Suprapubic skin (tissue), 4 donors: ENCODE measurements at regions not wholly inside any gene's neighbourhood (a gene's known extent, or its start where the extent isn't known, plus 50 kb on each side); places are given as distances from the start of the nearest gene placed in this dataset.
A peak's percentile ranks its signal among the peaks of the same experiment; 100 is the strongest.

ENCODE experiments used
- DNase-seq, 2 donors: peaks; one replicate each; pipeline ENCODE4 v3.0.0-alpha.2; 2019; ENCODE audit warnings: low spot score in 2 of 2
- H3K27ac ChIP-seq: fragments of 200-600 bp; sonication (generic); one replicate; pipeline ENCODE4 v1.5.1; 2019
- H3K27me3 ChIP-seq: fragments of 200-600 bp; sonication (generic); one replicate; pipeline ENCODE4 v1.5.1; 2019
- H3K36me3 ChIP-seq: fragments of 200-600 bp; sonication (generic); one replicate; pipeline ENCODE4 v1.5.1; 2019
- H3K4me1 ChIP-seq: fragments of 200-600 bp; sonication (generic); one replicate; pipeline ENCODE4 v1.5.1; 2019
- H3K4me3 ChIP-seq: fragments of 200-600 bp; sonication (generic); one replicate; pipeline ENCODE4 v1.5.1; 2019; ENCODE audit warnings: mild to moderate bottlenecking
- H3K9me3 ChIP-seq: fragments of 200-600 bp; sonication (generic); one replicate; pipeline ENCODE4 v1.5.1; 2019
- EP300 ChIP-seq: sonication (generic); formaldehyde crosslinking; IDR thresholded peaks from one replicate; pipeline ENCODE4 v1.6.1; 2017; ENCODE audit warnings: antibody characterized with exemption
- POLR2A ChIP-seq, 2 donors: fragments of 450-650 bp; IDR thresholded peaks; one replicate each; pipeline ENCODE4 v1.6.1; 2017; ENCODE audit warnings: antibody characterized with exemption in 2 of 2, mild to moderate bottlenecking in 2 of 2, moderate library complexity in 2 of 2
- POLR2AphosphoS5 ChIP-seq, 3 donors: sonication (generic); formaldehyde crosslinking; IDR thresholded peaks; one replicate each; pipeline ENCODE4 v1.6.1; 2017; ENCODE audit warnings: antibody characterized with exemption in 3 of 3
- WGBS: methylation state at CpG from one replicate; pipeline ENCODE4 v1.1.5; 2018; 5-methylcytosine and 5-hydroxymethylcytosine counted together
- TF ChIP-seq, protein P1 (sequence below), 2 donors: fragments of 200-600 bp in 1 of 2; fragments of 450-650 bp in 1 of 2; sonication (generic) in 1 of 2; IDR thresholded peaks; one replicate each; pipeline ENCODE4 v1.5.1; 2016 to 2019; ENCODE audit warnings: antibody characterized with exemption in 2 of 2, mild to moderate bottlenecking in 1 of 2, moderate library complexity in 1 of 2

GRCh38 chr1:234680331-234680904 lies 70.4 kb upstream of the IRF2BP2 start:
- Histone ChIP-seq H3K27ac (no peak overlapping the region), H3K9me3 (no peaks in the 10 kb centered on the region), H3K36me3 (no peaks in the 10 kb centered on the region), H3K4me3 (no peak overlapping the region), H3K27me3 (no peaks in the 10 kb centered on the region), H3K4me1 (peaks cover 21% of the 10 kb centered on the region)
- WGBS = 98% methylated on average over 8 of the region's 8 CpGs
- DNase-seq = no peak
- no peak for TF ChIP-seq POLR2AphosphoS5 (IDR thresholded peaks at IDR 0.05)
- TF ChIP-seq, protein P1, sequence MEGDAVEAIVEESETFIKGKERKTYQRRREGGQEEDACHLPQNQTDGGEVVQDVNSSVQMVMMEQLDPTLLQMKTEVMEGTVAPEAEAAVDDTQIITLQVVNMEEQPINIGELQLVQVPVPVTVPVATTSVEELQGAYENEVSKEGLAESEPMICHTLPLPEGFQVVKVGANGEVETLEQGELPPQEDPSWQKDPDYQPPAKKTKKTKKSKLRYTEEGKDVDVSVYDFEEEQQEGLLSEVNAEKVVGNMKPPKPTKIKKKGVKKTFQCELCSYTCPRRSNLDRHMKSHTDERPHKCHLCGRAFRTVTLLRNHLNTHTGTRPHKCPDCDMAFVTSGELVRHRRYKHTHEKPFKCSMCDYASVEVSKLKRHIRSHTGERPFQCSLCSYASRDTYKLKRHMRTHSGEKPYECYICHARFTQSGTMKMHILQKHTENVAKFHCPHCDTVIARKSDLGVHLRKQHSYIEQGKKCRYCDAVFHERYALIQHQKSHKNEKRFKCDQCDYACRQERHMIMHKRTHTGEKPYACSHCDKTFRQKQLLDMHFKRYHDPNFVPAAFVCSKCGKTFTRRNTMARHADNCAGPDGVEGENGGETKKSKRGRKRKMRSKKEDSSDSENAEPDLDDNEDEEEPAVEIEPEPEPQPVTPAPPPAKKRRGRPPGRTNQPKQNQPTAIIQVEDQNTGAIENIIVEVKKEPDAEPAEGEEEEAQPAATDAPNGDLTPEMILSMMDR (IDR thresholded peaks at IDR 0.05) = no peak
- no peak for TF ChIP-seq EP300
- no peak for TF ChIP-seq POLR2A (IDR thresholded peaks at IDR 0.05)

DNA sequence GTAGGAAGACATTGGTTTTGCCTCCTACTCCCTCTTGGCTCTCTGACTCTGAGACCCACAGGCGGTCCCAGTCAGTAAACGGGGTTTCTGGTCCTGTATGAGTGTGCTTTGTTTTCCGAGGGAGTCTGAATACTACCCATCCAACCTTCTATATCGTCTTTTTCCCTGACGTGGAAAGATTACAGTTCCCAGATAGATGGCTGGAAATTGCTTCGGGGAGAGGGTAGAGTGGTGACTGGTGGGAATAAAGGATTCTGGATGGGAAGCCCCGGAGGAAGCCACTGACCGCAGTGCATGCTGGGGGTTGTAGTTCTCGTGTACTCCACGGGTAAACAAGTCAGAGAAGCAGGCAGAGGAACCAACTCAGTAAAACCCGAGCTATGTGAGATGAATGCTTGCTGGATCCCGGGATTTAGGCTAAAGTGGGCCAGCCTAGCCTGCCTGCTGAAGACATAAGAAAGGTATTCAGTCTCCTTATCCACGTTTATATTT lies 66.2 kb upstream of the IRF2BP2 start:
- H3K4me1 ChIP-seq = peaks cover 7% of the 10 kb centered on the region
- peak overlapping the region; percentile 36 for H3K4me3 ChIP-seq
- TF ChIP-seq, protein P1 (IDR thresholded peaks at IDR 0.05) = no peak
- no peak for TF ChIP-seq POLR2AphosphoS5 (IDR thresholded peaks at IDR 0.05)
- TF ChIP-seq POLR2A (IDR thresholded peaks at IDR 0.05) = no peak
- no peaks in the 10 kb centered on the region for H3K27me3 ChIP-seq
- no peak overlapping the region for H3K27ac ChIP-seq
- 11% methylated on average over 13 of the region's 13 CpGs for WGBS
- H3K9me3 ChIP-seq = no peaks in the 10 kb centered on the region
- DNase-seq = peak in 1 of 2 donors; percentile 89
- no peaks in the 10 kb centered on the region for H3K36me3 ChIP-seq

DNA sequence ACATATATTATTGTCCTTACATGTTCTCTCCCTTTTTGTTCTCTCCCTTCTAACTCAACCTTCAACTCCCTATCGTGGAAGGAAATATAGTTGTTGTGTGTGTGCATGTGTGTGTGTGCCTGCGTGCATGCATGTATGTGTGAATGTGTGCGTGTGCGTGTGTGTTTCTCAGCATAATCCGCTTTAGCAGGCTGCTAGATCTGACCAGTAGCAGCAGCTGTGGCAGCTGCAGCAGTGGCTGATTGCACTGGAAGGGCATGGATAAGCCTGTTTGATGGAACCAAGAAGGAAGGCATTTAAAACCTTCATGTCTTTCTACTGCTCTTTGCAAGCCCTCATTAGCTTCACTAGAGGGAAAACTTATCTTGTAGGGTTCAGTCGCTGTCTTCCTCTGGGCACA lies 65.6 kb upstream of the IRF2BP2 start:
- peaks cover 7% of the 10 kb centered on the region for H3K4me1 ChIP-seq
- no peaks in the 10 kb centered on the region for H3K27me3 ChIP-seq
- H3K4me3 ChIP-seq = no peak overlapping the region
- no peak for DNase-seq
- no peak overlapping the region for H3K27ac ChIP-seq
- H3K36me3 ChIP-seq = no peaks in the 10 kb centered on the region
- TF ChIP-seq POLR2AphosphoS5 (IDR thresholded peaks at IDR 0.05) (no peak), POLR2A (IDR thresholded peaks at IDR 0.05) (no peak), EP300 (no peak)
- TF ChIP-seq, protein P1 (IDR thresholded peaks at IDR 0.05) = no peak
- WGBS = 80% methylated on average over 6 of the region's 6 CpGs
- no peaks in the 10 kb centered on the region for H3K9me3 ChIP-seq

- TF ChIP-seq POLR2AphosphoS5 (IDR thresholded peaks at IDR 0.05) (no peak), EP300 (no peak), POLR2A (IDR thresholded peaks at IDR 0.05) (no peak)
- TF ChIP-seq, protein P1 (IDR thresholded peaks at IDR 0.05) = no peak
- H3K4me1 ChIP-seq = peaks cover 7% of the 10 kb centered on the region
- no peaks in the 10 kb centered on the region for H3K36me3 ChIP-seq
- DNase-seq = no peak
- H3K4me3 ChIP-seq = no peak overlapping the region
- 64% methylated on average over 4 of the region's 4 CpGs for WGBS
- H3K27me3 ChIP-seq = no peaks in the 10 kb centered on the region
- H3K27ac ChIP-seq = no peak overlapping the region
- no peaks in the 10 kb centered on the region for H3K9me3 ChIP-seq
Observed at GRCh38 chr1:234675006-234675405, 65.0 kb upstream of the IRF2BP2 start.

- WGBS = 75% methylated on average over 4 of the region's 4 CpGs
- Histone ChIP-seq H3K9me3 (no peaks in the 10 kb centered on the region), H3K27me3 (no peaks in the 10 kb centered on the region), H3K4me1 (peaks cover 7% of the 10 kb centered on the region), H3K27ac (no peak overlapping the region), H3K36me3 (no peaks in the 10 kb centered on the region), H3K4me3 (no peak overlapping the region)
- DNase-seq = no peak
- TF ChIP-seq POLR2AphosphoS5 (IDR thresholded peaks at IDR 0.05) = no peak
Observed at GRCh38 chr1:234674218-234674815, 64.3 kb upstream of the IRF2BP2 start.
